SK-N-SH treated with all-trans-retinoic acid at 6 μM for 48 hours (cell line): ENCODE measurements at regions not wholly inside any gene's neighbourhood (a gene's known extent, or its start where the extent isn't known, plus 50 kb on each side); places are given as distances from the start of the nearest gene placed in this dataset.

ENCODE experiments used
- ATAC-seq: fragments of 200-7000 bp; cut with Tn5 transposase; 3 replicates; pipeline ENCODE4 v1.9.1; 2020; ENCODE audit warnings: mild to moderate bottlenecking, moderate library complexity
- ARNTL ChIP-seq: fragments of 450-650 bp; formaldehyde crosslinking; IDR thresholded peaks from 2 replicates; pipeline ENCODE4 v1.5.0; 2020; ENCODE audit warnings: low read depth, mild to moderate bottlenecking, moderate library complexity, borderline replicate concordance
- BACH2 ChIP-seq: fragments of 250-450 bp; sonication (Bioruptor Pico); IDR thresholded peaks from 2 replicates; pipeline ENCODE4 v1.9.0; 2021; ENCODE audit warnings: mild to moderate bottlenecking, borderline replicate concordance
- CREB5 ChIP-seq: fragments of 250-450 bp; sonication (Bioruptor Pico); IDR thresholded peaks from 2 replicates; pipeline ENCODE4 v1.5.1; 2020; ENCODE audit warnings: low read depth, mild to moderate bottlenecking, moderate library complexity
- CSDC2 ChIP-seq: fragments of 250-450 bp; sonication (Bioruptor Pico); IDR thresholded peaks from 2 replicates; pipeline ENCODE4 v1.5.0; 2020; ENCODE audit warnings: mild to moderate bottlenecking, moderate library complexity
- CSRNP3 ChIP-seq: fragments of 250-450 bp; sonication (Bioruptor Pico); IDR thresholded peaks from 2 replicates; pipeline ENCODE4 v1.5.1; 2021; ENCODE audit warnings: mild to moderate bottlenecking, moderate library complexity
- GLIS3 ChIP-seq: fragments of 250-450 bp; sonication (Bioruptor Pico); IDR thresholded peaks from 2 replicates; pipeline ENCODE4 v1.5.0; 2020; ENCODE audit warnings: mild to moderate bottlenecking, moderate library complexity
- ISL1 ChIP-seq: fragments of 250-450 bp; sonication (Bioruptor Pico); IDR thresholded peaks from 2 replicates; pipeline ENCODE4 v2.1.2; 2022; ENCODE audit warnings: mild to moderate bottlenecking, moderate library complexity
- OSR1 ChIP-seq: fragments of 250-450 bp; sonication (Bioruptor Pico); IDR thresholded peaks from 2 replicates; pipeline ENCODE4 v1.8.0; 2022; ENCODE audit warnings: moderate library complexity, mild to moderate bottlenecking, inconsistent platforms
- PATZ1 ChIP-seq: fragments of 250-450 bp; sonication (Bioruptor Pico); IDR thresholded peaks from 2 replicates; pipeline ENCODE4 v1.8.0; 2020; ENCODE audit warnings: mild to moderate bottlenecking, moderate library complexity, borderline replicate concordance
- RARB ChIP-seq: fragments of 250-450 bp; sonication (Bioruptor Pico); IDR thresholded peaks from 2 replicates; pipeline ENCODE4 v1.8.0; 2021; ENCODE audit warnings: mild to moderate bottlenecking, moderate library complexity
- SNAI2 ChIP-seq: fragments of 250-450 bp; sonication (Bioruptor Pico); IDR thresholded peaks from 2 replicates; pipeline ENCODE4 v1.5.0; 2020; ENCODE audit warnings: mild to moderate bottlenecking, moderate library complexity
- TCF4 ChIP-seq: fragments of 250-450 bp; sonication (Bioruptor Pico); IDR thresholded peaks from 2 replicates; pipeline ENCODE4 v1.8.0; 2021; ENCODE audit warnings: mild to moderate bottlenecking, moderate library complexity, borderline replicate concordance
- TOX ChIP-seq: fragments of 250-450 bp; sonication (Bioruptor Pico); IDR thresholded peaks from 2 replicates; pipeline ENCODE4 v1.8.0; 2021; ENCODE audit warnings: mild to moderate bottlenecking, moderate library complexity, borderline replicate concordance
- TSHZ2 ChIP-seq: fragments of 250-450 bp; sonication (Bioruptor Pico); IDR thresholded peaks from 2 replicates; pipeline ENCODE4 v1.5.0; 2020; ENCODE audit warnings: mild to moderate bottlenecking, moderate library complexity
- ZFP3 ChIP-seq: fragments of 250-450 bp; sonication (Bioruptor Pico); IDR thresholded peaks from 2 replicates; pipeline ENCODE4 v1.5.0; 2020; ENCODE audit warnings: mild to moderate bottlenecking, moderate library complexity
- ZFP30 ChIP-seq: fragments of 450-650 bp; formaldehyde crosslinking; IDR thresholded peaks from 2 replicates; pipeline ENCODE4 v1.5.0; 2022; ENCODE audit warnings: mild to moderate bottlenecking, moderate library complexity
- ZNF565 ChIP-seq: fragments of 450-650 bp; formaldehyde crosslinking; conservative IDR thresholded peaks from 2 replicates; pipeline ENCODE4 v1.5.0; 2020; ENCODE audit warnings: low read depth, mild to moderate bottlenecking, moderate library complexity
- ZNF8 ChIP-seq: fragments of 450-650 bp; formaldehyde crosslinking; IDR thresholded peaks from 2 replicates; pipeline ENCODE4 v1.5.0; 2020; ENCODE audit warnings: mild to moderate bottlenecking, moderate library complexity

GRCh38 chr13:85009447-85009846 lies 789.8 kb downstream of the SLITRK6 start:
- no peak for TF ChIP-seq ZNF565
- no peak for TF ChIP-seq TOX (CRISPR knock-in tag)
- no peak for TF ChIP-seq CREB5
- TF ChIP-seq ARNTL (CRISPR knock-in tag), result no peak
- no peak for TF ChIP-seq ZNF8 (CRISPR knock-in tag)
- TF ChIP-seq ZFP3, result no peak
- no peak for TF ChIP-seq ISL1
- no peak for TF ChIP-seq CSRNP3
- TF ChIP-seq ZFP30, result no peak
- TF ChIP-seq TSHZ2, result no peak
- no peak for TF ChIP-seq OSR1 (CRISPR knock-in tag)
- no peak for TF ChIP-seq BACH2 (CRISPR knock-in tag)
- TF ChIP-seq GLIS3 (CRISPR knock-in tag), result no peak
- no peak for TF ChIP-seq RARB (CRISPR knock-in tag)
- no peak for ATAC-seq

GRCh38 chr13:84999252-84999651 lies 800.0 kb downstream of the SLITRK6 start:
- ATAC-seq, result no peak
- TF ChIP-seq OSR1 (CRISPR knock-in tag), result no peak
- TF ChIP-seq ARNTL (CRISPR knock-in tag), result no peak
- TF ChIP-seq PATZ1, result no peak
- no peak for TF ChIP-seq ZNF565
- TF ChIP-seq CSDC2 (CRISPR knock-in tag), result no peak

- TF ChIP-seq ZNF565 (no peak), SNAI2 (CRISPR knock-in tag) (no peak), GLIS3 (CRISPR knock-in tag) (no peak), BACH2 (CRISPR knock-in tag) (no peak), TCF4 (CRISPR knock-in tag) (no peak)
- TF ChIP-seq, all 23 proteins: peak for 0
- ATAC-seq, result no peak
Measured at GRCh38 chr13:84998681-84999080, 800.5 kb downstream of the SLITRK6 start.

- TF ChIP-seq CSDC2 (CRISPR knock-in tag) (no peak), ISL1 (peak; percentile 38; the same call in 1 of the 2 replicates), TOX (CRISPR knock-in tag) (no peak), TSHZ2 (no peak)
- TF ChIP-seq, all 23 proteins: peak for 1
- ATAC-seq, result peak; percentile 61
Measured at GRCh38 chr13:84997858-84998257, 801.4 kb downstream of the SLITRK6 start.
